H1 (cell line): ENCODE measurements at regions not wholly inside any gene's neighbourhood (a gene's known extent, or its start where the extent isn't known, plus 50 kb on each side); places are given as distances from the start of the nearest gene placed in this dataset.

Source experiments
- CTCF ChIA-PET: fragments of 300-600 bp; sonication (Branson Sonifier 250); formaldehyde crosslinking; loops from one replicate; lab custom pipeline; 2021; ENCODE audit not compliant: partially characterized antibody; lab: Charles Lee
- POLR2A ChIA-PET: fragments of 300-600 bp; sonication (Branson Sonifier 250); formaldehyde crosslinking; loops from one replicate; lab custom pipeline; 2021; ENCODE audit warnings: inconsistent platforms; ENCODE audit not compliant: partially characterized antibody; lab: Charles Lee
- DNase-seq, 2 experiments: peaks; one replicate each; pipeline versions ENCODE4 v3.0.0 to v3.0.0-alpha.2; 2010 to 2022; ENCODE audit warnings: low spot score in 2 of 2, low read depth in 1 of 2, mixed read lengths in 1 of 2
- FAIRE-seq: peaks from 2 replicates; lab custom pipeline; 2011; peaks lifted over from hg19 to GRCh38; lab: Jason Lieb, UNC
- H2AFZ ChIP-seq: 2 replicates; pipeline ENCODE4 v1.8.1; 2012; ENCODE audit warnings: low read length, inconsistent platforms
- H2AK5ac ChIP-seq: 2 replicates; pipeline ENCODE4 v1.6.1; 2013; ENCODE audit warnings: low read depth, low read length
- H2BK120ac ChIP-seq: replicated peaks from 2 replicates; pipeline ENCODE3; 2013; ENCODE audit warnings: low read depth, low read length, inconsistent platforms
- H2BK12ac ChIP-seq: 2 replicates; pipeline ENCODE4 v1.6.1; 2013; ENCODE audit warnings: low read depth, low read length
- H2BK15ac ChIP-seq: 2 replicates; pipeline ENCODE4 v1.6.1; 2013; ENCODE audit warnings: low read length
- H2BK20ac ChIP-seq: 2 replicates; pipeline ENCODE4 v1.6.1; 2013; ENCODE audit warnings: low read length
- H2BK5ac ChIP-seq: 2 replicates; pipeline ENCODE4 v1.6.1; 2013; ENCODE audit warnings: low read depth, low read length
- H3K14ac ChIP-seq: 2 replicates; pipeline ENCODE4 v1.6.1; 2013; ENCODE audit warnings: inconsistent platforms; ENCODE audit not compliant: insufficient read length
- H3K18ac ChIP-seq: 2 replicates; pipeline ENCODE4 v1.6.1; 2013; ENCODE audit warnings: low read length; ENCODE audit errors: extremely low read depth
- H3K23ac ChIP-seq: 2 replicates; pipeline ENCODE4 v1.6.1; 2013; ENCODE audit warnings: inconsistent platforms; ENCODE audit not compliant: insufficient read length
- H3K23me2 ChIP-seq: 2 replicates; pipeline ENCODE4 v1.6.1; 2013; ENCODE audit warnings: low read depth, low read length
- H3K27ac ChIP-seq: 2 replicates; pipeline ENCODE4 v1.6.1; 2011; ENCODE audit warnings: low read depth, low read length, inconsistent platforms
- H3K27me3 ChIP-seq, 4 experiments: replicated peaks in 1 of 4; 1 replicate in 1 of 4; 2 replicates in 3 of 4; pipeline versions ENCODE4 v1.6.1 to v1.8.1; 2011 to 2013; ENCODE audit warnings: low read length in 3 of 4, mild to moderate bottlenecking in 3 of 4, inconsistent platforms in 2 of 4, mixed read lengths in 2 of 4, moderate library complexity in 1 of 4; ENCODE audit not compliant: control insufficient read depth in 3 of 4, insufficient read depth in 3 of 4; ENCODE audit errors: extremely low read depth in 1 of 4
- H3K36me3 ChIP-seq, 4 experiments: 2 replicates each; pipeline versions ENCODE4 v1.6.1 to v1.8.1; 2011 to 2013; ENCODE audit warnings: mild to moderate bottlenecking in 4 of 4, low read length in 3 of 4, moderate library complexity in 2 of 4, control low read depth in 1 of 4, inconsistent platforms in 1 of 4; ENCODE audit not compliant: insufficient read depth in 4 of 4, control insufficient read depth in 2 of 4
- H3K4ac ChIP-seq: replicated peaks from 2 replicates; pipeline ENCODE3; 2013; ENCODE audit warnings: low read length, low read depth, mixed read lengths, inconsistent platforms; ENCODE audit not compliant: insufficient read length
- H3K4me1 ChIP-seq, 4 experiments: replicated peaks in 1 of 4; 1 replicate in 1 of 4; 2 replicates in 3 of 4; pipeline versions ENCODE4 v1.6.1 to v1.8.1; 2011 to 2013; ENCODE audit warnings: low read length in 3 of 4, inconsistent platforms in 2 of 4, mixed read lengths in 1 of 4; ENCODE audit not compliant: insufficient read depth in 4 of 4, control insufficient read depth in 3 of 4
- H3K4me2 ChIP-seq, 2 experiments: 2 replicates each; pipeline versions ENCODE4 v1.6.1 to v1.8.1; 2011 to 2013; ENCODE audit warnings: low read depth in 2 of 2, low read length in 2 of 2, control low read depth in 1 of 2, inconsistent platforms in 1 of 2, mild to moderate bottlenecking in 1 of 2; ENCODE audit not compliant: insufficient read depth in 1 of 2
- H3K4me3 ChIP-seq, 4 experiments: fragments of 200-600, 300-600 bp in 1 of 4; sonication (generic), shearing (Covaris generic), sonication (Bioruptor Twin) in 1 of 4; 2 replicates each; pipeline versions ENCODE4 v1.5.1 to v1.8.1; 2011 to 2016; ENCODE audit warnings: low read length in 4 of 4, low read depth in 3 of 4, control low read depth in 2 of 4, inconsistent platforms in 2 of 4, mild to moderate bottlenecking in 2 of 4, mixed read lengths in 1 of 4, moderate library complexity in 1 of 4; ENCODE audit not compliant: insufficient read depth in 2 of 4; ENCODE audit errors: extremely low read depth in 1 of 4
- H3K56ac ChIP-seq: replicated peaks from 2 replicates; pipeline ENCODE3; 2013; ENCODE audit warnings: low read depth, mild to moderate bottlenecking, mixed read lengths, low read length, inconsistent platforms; ENCODE audit not compliant: insufficient read length
- H3K79me1 ChIP-seq: 2 replicates; pipeline ENCODE4 v1.6.1; 2013; ENCODE audit warnings: low read depth, low read length, control low read depth
- H3K79me2 ChIP-seq, 2 experiments: 2 replicates each; pipeline versions ENCODE4 v1.6.1 to v1.8.1; 2012 to 2013; ENCODE audit warnings: low read length in 2 of 2, mild to moderate bottlenecking in 2 of 2, inconsistent platforms in 1 of 2; ENCODE audit not compliant: insufficient read depth in 2 of 2, control insufficient read depth in 1 of 2
- H3K9ac ChIP-seq, 4 experiments: replicated peaks in 1 of 4; 1 replicate in 1 of 4; 2 replicates in 3 of 4; pipeline versions ENCODE4 v1.6.1 to v1.8.1; 2011 to 2013; ENCODE audit warnings: low read depth in 3 of 4, low read length in 3 of 4, control low read depth in 2 of 4, mild to moderate bottlenecking in 2 of 4, moderate library complexity in 2 of 4, inconsistent platforms in 1 of 4; ENCODE audit errors: extremely low read depth in 1 of 4
- H3K9me3 ChIP-seq, 2 experiments: 2 replicates each; pipeline versions ENCODE4 v1.6.1 to v1.8.1; 2012 to 2013; ENCODE audit warnings: mild to moderate bottlenecking in 2 of 2, moderate library complexity in 2 of 2, control low read depth in 1 of 2, inconsistent platforms in 1 of 2, low read depth in 1 of 2, low read length in 1 of 2, mixed read lengths in 1 of 2; ENCODE audit not compliant: insufficient read depth in 2 of 2
- H4K20me1 ChIP-seq, 2 experiments: replicated peaks in 1 of 2; 2 replicates each; pipeline versions ENCODE3 to v1.8.1; 2011 to 2013; ENCODE audit warnings: inconsistent platforms in 2 of 2, low read length in 2 of 2, mild to moderate bottlenecking in 1 of 2; ENCODE audit not compliant: insufficient read depth in 2 of 2, control insufficient read depth in 1 of 2
- H4K5ac ChIP-seq: 2 replicates; pipeline ENCODE4 v1.6.1; 2013; ENCODE audit warnings: low read length, low read depth, mixed read lengths, inconsistent platforms; ENCODE audit not compliant: insufficient read length
- H4K8ac ChIP-seq: 2 replicates; pipeline ENCODE4 v1.8.0; 2013; ENCODE audit warnings: mild to moderate bottlenecking, moderate library complexity, low read length, inconsistent platforms; ENCODE audit not compliant: insufficient read depth; ENCODE audit errors: extremely low read depth
- H4K91ac ChIP-seq: replicated peaks from 2 replicates; pipeline ENCODE3; 2013; ENCODE audit warnings: low read length, mixed read lengths, inconsistent platforms; ENCODE audit not compliant: insufficient read length
- CBX5 ChIP-seq: fragments of 300-800, 300-1000 bp; sonication (generic); IDR thresholded peaks from 2 replicates; pipeline ENCODE4 v1.7.1; 2016; ENCODE audit warnings: antibody characterized with exemption, low read length, low read depth
- CBX8 ChIP-seq: fragments of 300-800, 300-1000 bp; sonication (generic); IDR thresholded peaks from 2 replicates; pipeline ENCODE4 v1.7.1; 2016; ENCODE audit warnings: low read depth, low read length, borderline replicate concordance
- CTBP2 ChIP-seq: IDR thresholded peaks from 2 replicates; pipeline ENCODE4 v1.7.0; 2011; ENCODE audit warnings: borderline replicate concordance, mild to moderate bottlenecking, moderate library complexity, mixed read lengths, low read length; ENCODE audit not compliant: insufficient read depth, insufficient read length
- GTF2F1 ChIP-seq: IDR thresholded peaks from 2 replicates; pipeline ENCODE4 v1.6.1; 2012; ENCODE audit warnings: low read depth, low read length, improper control_type of control experiment, borderline replicate concordance
- HDAC6 ChIP-seq: IDR thresholded peaks from one replicate; pipeline ENCODE4 v1.7.1; 2012; ENCODE audit warnings: low read depth, mild to moderate bottlenecking, inconsistent platforms, low read length, moderate library complexity
- JUN ChIP-seq: IDR thresholded peaks from 2 replicates; pipeline ENCODE4 v1.6.1; 2011; ENCODE audit warnings: low read depth, mild to moderate bottlenecking, improper control_type of control experiment, low read length
- KDM4A ChIP-seq: IDR thresholded peaks from one replicate; pipeline ENCODE4 v1.7.1; 2012; ENCODE audit warnings: low read depth, mild to moderate bottlenecking, moderate library complexity, low read length, inconsistent platforms; ENCODE audit not compliant: severe bottlenecking
- RAD21 ChIP-seq, 2 experiments: IDR thresholded peaks in 1 of 2; conservative IDR thresholded peaks in 1 of 2; 2 replicates each; pipeline ENCODE4 v1.6.1; 2011; ENCODE audit warnings: low read depth in 2 of 2, low read length in 2 of 2, improper control_type of control experiment in 1 of 2, inconsistent platforms in 1 of 2, mild to moderate bottlenecking in 1 of 2, moderate library complexity in 1 of 2
- RBBP5 ChIP-seq: IDR thresholded peaks from 2 replicates; pipeline ENCODE4 v1.7.1; 2012; ENCODE audit warnings: low read depth, mild to moderate bottlenecking, inconsistent platforms, low read length, moderate library complexity, borderline replicate concordance
- RFX5 ChIP-seq: IDR thresholded peaks from 2 replicates; pipeline ENCODE4 v1.6.1; 2011; ENCODE audit warnings: low read depth, low read length, improper control_type of control experiment, borderline replicate concordance
- TCF12 ChIP-seq: IDR thresholded peaks from 2 replicates; pipeline ENCODE4 v1.6.1; 2011; ENCODE audit warnings: low read depth, mild to moderate bottlenecking, low read length
- TEAD4 ChIP-seq: IDR thresholded peaks from 2 replicates; pipeline ENCODE4 v1.6.1; 2012; ENCODE audit warnings: low read depth, low read length, inconsistent platforms, mixed read lengths
- TF ChIP-seq, protein P1 (sequence below), 3 experiments: IDR thresholded peaks; 1 replicate in 2 of 3; 2 replicates in 1 of 3; pipeline versions ENCODE4 v1.5.1 to v1.6.1; 2011; ENCODE audit warnings: low read length in 3 of 3, mild to moderate bottlenecking in 3 of 3, inconsistent platforms in 2 of 3, low read depth in 1 of 3, moderate library complexity in 1 of 3; ENCODE audit not compliant: insufficient read depth in 1 of 3; ENCODE audit errors: control extremely low read depth in 1 of 3

DNA sequence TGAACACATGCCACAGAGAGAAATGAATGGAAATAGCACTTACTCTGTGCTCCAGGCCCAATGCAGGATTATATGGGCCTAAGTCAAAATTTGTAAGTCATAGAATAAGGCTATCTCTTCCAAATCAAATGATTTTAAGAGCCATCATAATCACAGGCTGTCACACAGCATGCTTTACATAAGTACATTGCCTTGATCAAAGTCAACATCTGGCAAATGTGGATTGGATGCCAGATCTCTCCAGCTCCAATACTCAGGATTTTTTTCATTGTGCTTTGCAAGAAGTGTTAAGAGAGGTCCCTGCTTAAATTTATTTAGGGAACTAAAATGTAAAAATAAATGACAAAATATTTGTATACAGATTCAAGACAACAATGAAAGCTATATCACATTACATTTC lies 299.9 kb downstream of the PRDM5 start:
- H4K91ac ChIP-seq: no peak overlapping the region
- H3K9ac ChIP-seq: no peak overlapping the region
- H4K5ac ChIP-seq: no peak overlapping the region
- H2BK120ac ChIP-seq: no peak overlapping the region
- no peak overlapping the region for H2BK12ac ChIP-seq
- ChIA-PET CTCF (no interaction called here), POLR2A (no interaction called here)
- H3K23ac ChIP-seq: no peak overlapping the region
- no peaks in the 10 kb centered on the region for H3K79me2 ChIP-seq
- no peak overlapping the region for H3K4ac ChIP-seq
- no peaks in the 10 kb centered on the region for H4K20me1 ChIP-seq
- no peak overlapping the region for H2AFZ ChIP-seq
- H3K27ac ChIP-seq: no peak overlapping the region
- no peak overlapping the region for H3K14ac ChIP-seq
- H2BK5ac ChIP-seq: no peak overlapping the region
- no peaks in the 10 kb centered on the region for H3K79me1 ChIP-seq
- FAIRE-seq (no peak), DNase-seq (no peak)
- H3K56ac ChIP-seq: no peak overlapping the region
- H3K18ac ChIP-seq: no peak overlapping the region
- no peak overlapping the region for H4K8ac ChIP-seq
- H3K23me2 ChIP-seq: no peaks in the 10 kb centered on the region
- no peaks in the 10 kb centered on the region for H3K4me1 ChIP-seq
- no peaks in the 10 kb centered on the region for H3K27me3 ChIP-seq
- no peaks in the 10 kb centered on the region for H3K36me3 ChIP-seq
- no peak overlapping the region for H2BK15ac ChIP-seq
- no peak overlapping the region for H2BK20ac ChIP-seq
- no peak overlapping the region for H3K4me2 ChIP-seq
- H3K9me3 ChIP-seq: no peaks in the 10 kb centered on the region
- H3K4me3 ChIP-seq: no peak overlapping the region
- no peak overlapping the region for H2AK5ac ChIP-seq
- TF ChIP-seq RBBP5 (no peak), CBX8 (no peak), JUN (no peak), RFX5 (no peak), RAD21 (IDR thresholded peaks at IDR 0.05 in 1 of 2, conservative IDR thresholded peaks at IDR 0.05 in 1 of 2; ENCODE audit: low read depth in 2 of 2, low read length in 2 of 2) (no peak), TEAD4 (no peak), GTF2F1 (no peak), KDM4A (no peak), HDAC6 (no peak), CBX5 (no peak), CTBP2 (no peak), TCF12 (no peak)
- TF ChIP-seq, protein P1, sequence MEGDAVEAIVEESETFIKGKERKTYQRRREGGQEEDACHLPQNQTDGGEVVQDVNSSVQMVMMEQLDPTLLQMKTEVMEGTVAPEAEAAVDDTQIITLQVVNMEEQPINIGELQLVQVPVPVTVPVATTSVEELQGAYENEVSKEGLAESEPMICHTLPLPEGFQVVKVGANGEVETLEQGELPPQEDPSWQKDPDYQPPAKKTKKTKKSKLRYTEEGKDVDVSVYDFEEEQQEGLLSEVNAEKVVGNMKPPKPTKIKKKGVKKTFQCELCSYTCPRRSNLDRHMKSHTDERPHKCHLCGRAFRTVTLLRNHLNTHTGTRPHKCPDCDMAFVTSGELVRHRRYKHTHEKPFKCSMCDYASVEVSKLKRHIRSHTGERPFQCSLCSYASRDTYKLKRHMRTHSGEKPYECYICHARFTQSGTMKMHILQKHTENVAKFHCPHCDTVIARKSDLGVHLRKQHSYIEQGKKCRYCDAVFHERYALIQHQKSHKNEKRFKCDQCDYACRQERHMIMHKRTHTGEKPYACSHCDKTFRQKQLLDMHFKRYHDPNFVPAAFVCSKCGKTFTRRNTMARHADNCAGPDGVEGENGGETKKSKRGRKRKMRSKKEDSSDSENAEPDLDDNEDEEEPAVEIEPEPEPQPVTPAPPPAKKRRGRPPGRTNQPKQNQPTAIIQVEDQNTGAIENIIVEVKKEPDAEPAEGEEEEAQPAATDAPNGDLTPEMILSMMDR (IDR thresholded peaks at IDR 0.05; ENCODE audit: control extremely low read depth in 1 of 3, insufficient read depth in 1 of 3, low read depth in 1 of 3, low read length in 3 of 3): no peak
